HK-2 (cell line): ENCODE measurements at regions not wholly inside any gene's neighbourhood (a gene's known extent, or its start where the extent isn't known, plus 50 kb on each side); places are given as distances from the start of the nearest gene placed in this dataset.

Source experiments
- DNase-seq: peaks from one replicate; pipeline ENCODE4 v3.0.0-alpha.2; 2018; ENCODE audit not compliant: unreplicated experiment

GRCh38 chr7:54629771-54630170 lies 87.6 kb downstream of the VSTM2A start:
- DNase-seq, result no peak

GRCh38 chr7:54622696-54623309 lies 80.6 kb downstream of the VSTM2A start:
- DNase-seq, result no peak
